ENCODE measurements at regions not wholly inside any gene's neighbourhood (a gene's known extent, or its start where the extent isn't known, plus 50 kb on each side); places are given as distances from the start of the nearest gene placed in this dataset.

- no peak for DNase-seq (ENCODE audit: low read depth, low spot score)
- in situ Hi-C loops (cut with MboI) (no loop called here), intact Hi-C loops (cut with micrococcal nuclease; ENCODE audit: unreplicated experiment) (no loop called here)
- no peaks in the 10 kb centered on the region for H4K20me1 ChIP-seq (ENCODE audit: control insufficient read depth, insufficient read depth)
- RAD21 ChIA-PET (ENCODE audit: unreplicated experiment) = interaction anchor here (1.0 to 3.7 kb wide), 5 partner anchors 32 to 62 kb away, joined by 3 to 36 read pairs (median 9); no protein-coding TSS in a partner anchor
- no TSS peak for BruUV-seq (replicated peaks)
- H3K4me1 ChIP-seq (ENCODE audit: control insufficient read depth, insufficient read depth, low read length) = peaks cover 12% of the 10 kb centered on the region
- no peak overlapping the region for H3K9ac ChIP-seq (ENCODE audit: control insufficient read depth, insufficient read depth, low read length)
- H3K36me3 ChIP-seq (ENCODE audit: control insufficient read depth in 2 of 2, insufficient read depth in 2 of 2, low read length in 1 of 2) = no peaks in the 10 kb centered on the region
- POLR2A ChIA-PET = interaction anchor here (1.4 to 1.5 kb wide), 2 partner anchors 32 to 35 kb away, joined by 4 read pairs; no protein-coding TSS in a partner anchor
- WGBS (ENCODE audit: insufficient coverage, insufficient replicate concordance, low lambda C conversion rate, missing lambda C conversion rate) = 89% methylated on average over 7 of the region's 7 CpGs
- CTCF ChIA-PET = interaction anchor here (0.9 to 4.9 kb wide), 7 partner anchors 15 to 49 kb away, joined by 3 to 29 read pairs (median 5); no protein-coding TSS in a partner anchor
- ATAC-seq = no peak
- no peak overlapping the region for H2AFZ ChIP-seq (ENCODE audit: control insufficient read depth, low read depth, low read length)
- no peaks in the 10 kb centered on the region for H3K79me2 ChIP-seq (ENCODE audit: control insufficient read depth, insufficient read depth, low read length)
- H3K27ac ChIP-seq (ENCODE audit: control insufficient read depth, insufficient read depth) = no peak overlapping the region
- H3K4me3 ChIP-seq = no peak overlapping the region
- SMC1A ChIA-PET (ENCODE audit: uncharacterized antibody, unreplicated experiment) = interaction anchor here (1.0 to 4.2 kb wide), 12 partner anchors 9 to 62 kb away, joined by 3 to 58 read pairs (median 6); no protein-coding TSS in a partner anchor
- no peak for FAIRE-seq
- H3K9me3 ChIP-seq (replicated peaks; ENCODE audit: control insufficient read depth, insufficient read depth, low read length) = no peaks in the 10 kb centered on the region
- H3K4me2 ChIP-seq (ENCODE audit: control insufficient read depth, insufficient read depth) = no peak overlapping the region
- peaks cover 0 to 2% of the 10 kb centered on the region in 2 experiments; a peak in 1 of 4 replicates for H3K27me3 ChIP-seq (replicated peaks in 1 of 2; ENCODE audit: control insufficient read depth in 2 of 2, insufficient read depth in 2 of 2, low read length in 1 of 2)
- no peak for TF ChIP-seq E2F4 (IDR thresholded peaks at IDR 0.05; ENCODE audit: low read depth, low read length)
- no peak for TF ChIP-seq ZNF592 (IDR thresholded peaks at IDR 0.05)
- TF ChIP-seq CUX1 (IDR thresholded peaks at IDR 0.05; ENCODE audit: insufficient replicate concordance, low read depth, low read length) = no peak
- TF ChIP-seq IRF4 (IDR thresholded peaks at IDR 0.05; ENCODE audit: low read depth, low read length) = no peak
- TF ChIP-seq E2F8 (IDR thresholded peaks at IDR 0.05; ENCODE audit: low read depth, partially characterized antibody) = no peak
- no peak for TF ChIP-seq CBFB (IDR thresholded peaks at IDR 0.05; ENCODE audit: low read depth)
- no peak for TF ChIP-seq GABPA (IDR thresholded peaks at IDR 0.05; ENCODE audit: low read depth)
These were observed 152.7 kb upstream of the FAM241A start for GRCh38 chr4:111992351-111993168.
